NT2/D1 (cell line): ENCODE measurements at regions not wholly inside any gene's neighbourhood (a gene's known extent, or its start where the extent isn't known, plus 50 kb on each side); places are given as distances from the start of the nearest gene placed in this dataset.

Experiments used
- DNase-seq: peaks from one replicate; pipeline ENCODE4 v3.0.0-alpha.2; 2011; ENCODE audit warnings: low read depth, low spot score
- H3K27me3 ChIP-seq: 2 replicates; pipeline ENCODE4 v1.6.0; 2011; ENCODE audit warnings: mild to moderate bottlenecking; ENCODE audit not compliant: insufficient read length, insufficient read depth
- H3K36me3 ChIP-seq: 2 replicates; pipeline ENCODE4 v1.6.1; 2011; ENCODE audit warnings: mild to moderate bottlenecking, low read length, mixed read lengths; ENCODE audit not compliant: insufficient read depth, insufficient read length
- H3K4me1 ChIP-seq: 2 replicates; pipeline ENCODE4 v1.5.1; 2011; ENCODE audit not compliant: insufficient read depth, insufficient read length
- H3K4me3 ChIP-seq: 2 replicates; pipeline ENCODE4 v1.5.1; 2011; ENCODE audit warnings: low read depth; ENCODE audit not compliant: insufficient read length
- H3K9ac ChIP-seq: 2 replicates; pipeline ENCODE4 v1.6.0; 2011; ENCODE audit warnings: low read depth; ENCODE audit not compliant: insufficient read length
- H3K9me3 ChIP-seq: 2 replicates; pipeline ENCODE4 v1.5.1; 2011; ENCODE audit warnings: mild to moderate bottlenecking, low read length; ENCODE audit not compliant: insufficient read depth
- SUZ12 ChIP-seq: IDR thresholded peaks from 2 replicates; pipeline ENCODE4 v1.6.1; 2011; ENCODE audit not compliant: insufficient read length, insufficient read depth; ENCODE audit errors: extremely low read depth
- YY1 ChIP-seq: IDR thresholded peaks from 2 replicates; pipeline ENCODE4 v1.6.1; 2011; ENCODE audit not compliant: insufficient read length, insufficient read depth
- ZNF274 ChIP-seq: IDR thresholded peaks from 2 replicates; pipeline ENCODE4 v1.6.1; 2011; ENCODE audit warnings: mild to moderate bottlenecking, low read depth, low read length

GRCh38 chr2:64300066-64300465 is 153.9 kb upstream of the LGALSL start:
- no peak overlapping the region for H3K9ac ChIP-seq
- H3K4me3 ChIP-seq = no peak overlapping the region
- no peaks in the 10 kb centered on the region for H3K36me3 ChIP-seq
- no peak for TF ChIP-seq ZNF274
- TF ChIP-seq YY1 = no peak
- no peak for TF ChIP-seq SUZ12
- H3K27me3 ChIP-seq = no peaks in the 10 kb centered on the region
- H3K4me1 ChIP-seq = no peaks in the 10 kb centered on the region
- H3K9me3 ChIP-seq = no peaks in the 10 kb centered on the region
- DNase-seq = no peak

- no peaks in the 10 kb centered on the region for H3K36me3 ChIP-seq
Observed at GRCh38 chr2:64303250-64303649, 150.7 kb upstream of the LGALSL start.

GRCh38 chr2:64307421-64307820 is 146.5 kb upstream of the LGALSL start:
- Histone ChIP-seq H3K4me1 (peaks cover 3% of the 10 kb centered on the region), H3K9ac (no peak overlapping the region), H3K4me3 (no peak overlapping the region), H3K27me3 (no peaks in the 10 kb centered on the region), H3K36me3 (no peaks in the 10 kb centered on the region), H3K9me3 (no peaks in the 10 kb centered on the region)
- TF ChIP-seq ZNF274 = no peak
- no peak for TF ChIP-seq SUZ12
- TF ChIP-seq YY1 = no peak
- no peak for DNase-seq

More at GRCh38 chr2:64303250-64303649, 150.7 kb upstream of the LGALSL start:
- H3K9me3 ChIP-seq = no peaks in the 10 kb centered on the region
- no peaks in the 10 kb centered on the region for H3K4me1 ChIP-seq
- TF ChIP-seq SUZ12 = no peak
- no peak for TF ChIP-seq YY1
- no peak for TF ChIP-seq ZNF274
- no peaks in the 10 kb centered on the region for H3K27me3 ChIP-seq
- H3K9ac ChIP-seq = no peak overlapping the region
- no peak overlapping the region for H3K4me3 ChIP-seq
- no peak for DNase-seq

GRCh38 chr2:64311191-64311910 is 142.6 kb upstream of the LGALSL start:
- TF ChIP-seq YY1 (no peak), ZNF274 (no peak), SUZ12 (no peak)
- Histone ChIP-seq H3K4me1 (peaks cover 5% of the 10 kb centered on the region), H3K36me3 (no peaks in the 10 kb centered on the region), H3K9ac (no peak overlapping the region), H3K27me3 (no peaks in the 10 kb centered on the region), H3K9me3 (no peaks in the 10 kb centered on the region), H3K4me3 (no peak overlapping the region)
- no peak for DNase-seq

GRCh38 chr2:64311948-64312621 is 141.9 kb upstream of the LGALSL start:
- Histone ChIP-seq H3K36me3 (no peaks in the 10 kb centered on the region), H3K27me3 (no peaks in the 10 kb centered on the region), H3K9ac (no peak overlapping the region), H3K9me3 (no peaks in the 10 kb centered on the region), H3K4me3 (no peak overlapping the region), H3K4me1 (peaks cover 5% of the 10 kb centered on the region)
- TF ChIP-seq ZNF274 = no peak
- TF ChIP-seq SUZ12 = no peak
- TF ChIP-seq YY1 = no peak
- DNase-seq = no peak

- no peaks in the 10 kb centered on the region for H3K36me3 ChIP-seq
- TF ChIP-seq YY1 (no peak), SUZ12 (no peak), ZNF274 (no peak)
- peaks cover 5% of the 10 kb centered on the region for H3K4me1 ChIP-seq
- DNase-seq = no peak
- no peak overlapping the region for H3K9ac ChIP-seq
- no peaks in the 10 kb centered on the region for H3K9me3 ChIP-seq
- H3K27me3 ChIP-seq = no peaks in the 10 kb centered on the region
- H3K4me3 ChIP-seq = no peak overlapping the region
Observed at GRCh38 chr2:64312622-64313397, 141.2 kb upstream of the LGALSL start.

- Histone ChIP-seq H3K4me3 (no peak overlapping the region), H3K36me3 (no peaks in the 10 kb centered on the region), H3K9ac (no peak overlapping the region), H3K27me3 (no peaks in the 10 kb centered on the region), H3K4me1 (peaks cover 5% of the 10 kb centered on the region), H3K9me3 (no peaks in the 10 kb centered on the region)
- no peak for TF ChIP-seq SUZ12
- TF ChIP-seq YY1 = no peak
- no peak for TF ChIP-seq ZNF274
- DNase-seq = no peak
Observed at GRCh38 chr2:64313398-64313723, 140.6 kb upstream of the LGALSL start.
